H1 (cell line): ENCODE measurements at regions not wholly inside any gene's neighbourhood (a gene's known extent, or its start where the extent isn't known, plus 50 kb on each side); places are given as distances from the start of the nearest gene placed in this dataset.
"Not testable (repeated sequence)": the region's sequence is repeated elsewhere in the genome, so short reads cannot be mapped to it uniquely, and the experiment has no call there.

Experiments used
- CTCF ChIA-PET: fragments of 300-600 bp; sonication (Branson Sonifier 250); formaldehyde crosslinking; loops from one replicate; lab custom pipeline; 2021; ENCODE audit not compliant: partially characterized antibody; lab: Charles Lee
- POLR2A ChIA-PET: fragments of 300-600 bp; sonication (Branson Sonifier 250); formaldehyde crosslinking; loops from one replicate; lab custom pipeline; 2021; ENCODE audit warnings: inconsistent platforms; ENCODE audit not compliant: partially characterized antibody; lab: Charles Lee
- DNase-seq, 2 experiments: peaks; one replicate each; pipeline versions ENCODE4 v3.0.0 to v3.0.0-alpha.2; 2010 to 2022; ENCODE audit warnings: low spot score in 2 of 2, low read depth in 1 of 2, mixed read lengths in 1 of 2
- FAIRE-seq: peaks from 2 replicates; lab custom pipeline; 2011; peaks lifted over from hg19 to GRCh38; lab: Jason Lieb, UNC
- H2AFZ ChIP-seq: 2 replicates; pipeline ENCODE4 v1.8.1; 2012; ENCODE audit warnings: low read length, inconsistent platforms
- H2AK5ac ChIP-seq: 2 replicates; pipeline ENCODE4 v1.6.1; 2013; ENCODE audit warnings: low read depth, low read length
- H2BK120ac ChIP-seq: replicated peaks from 2 replicates; pipeline ENCODE3; 2013; ENCODE audit warnings: low read depth, low read length, inconsistent platforms
- H2BK12ac ChIP-seq: 2 replicates; pipeline ENCODE4 v1.6.1; 2013; ENCODE audit warnings: low read depth, low read length
- H2BK15ac ChIP-seq: 2 replicates; pipeline ENCODE4 v1.6.1; 2013; ENCODE audit warnings: low read length
- H2BK20ac ChIP-seq: 2 replicates; pipeline ENCODE4 v1.6.1; 2013; ENCODE audit warnings: low read length
- H2BK5ac ChIP-seq: 2 replicates; pipeline ENCODE4 v1.6.1; 2013; ENCODE audit warnings: low read depth, low read length
- H3K14ac ChIP-seq: 2 replicates; pipeline ENCODE4 v1.6.1; 2013; ENCODE audit warnings: inconsistent platforms; ENCODE audit not compliant: insufficient read length
- H3K18ac ChIP-seq: 2 replicates; pipeline ENCODE4 v1.6.1; 2013; ENCODE audit warnings: low read length; ENCODE audit errors: extremely low read depth
- H3K23ac ChIP-seq: 2 replicates; pipeline ENCODE4 v1.6.1; 2013; ENCODE audit warnings: inconsistent platforms; ENCODE audit not compliant: insufficient read length
- H3K23me2 ChIP-seq: 2 replicates; pipeline ENCODE4 v1.6.1; 2013; ENCODE audit warnings: low read depth, low read length
- H3K27ac ChIP-seq: 2 replicates; pipeline ENCODE4 v1.6.1; 2011; ENCODE audit warnings: low read depth, low read length, inconsistent platforms
- H3K27me3 ChIP-seq, 4 experiments: replicated peaks in 1 of 4; 1 replicate in 1 of 4; 2 replicates in 3 of 4; pipeline versions ENCODE4 v1.6.1 to v1.8.1; 2011 to 2013; ENCODE audit warnings: low read length in 3 of 4, mild to moderate bottlenecking in 3 of 4, inconsistent platforms in 2 of 4, mixed read lengths in 2 of 4, moderate library complexity in 1 of 4; ENCODE audit not compliant: control insufficient read depth in 3 of 4, insufficient read depth in 3 of 4; ENCODE audit errors: extremely low read depth in 1 of 4
- H3K36me3 ChIP-seq, 4 experiments: 2 replicates each; pipeline versions ENCODE4 v1.6.1 to v1.8.1; 2011 to 2013; ENCODE audit warnings: mild to moderate bottlenecking in 4 of 4, low read length in 3 of 4, moderate library complexity in 2 of 4, control low read depth in 1 of 4, inconsistent platforms in 1 of 4; ENCODE audit not compliant: insufficient read depth in 4 of 4, control insufficient read depth in 2 of 4
- H3K4ac ChIP-seq: replicated peaks from 2 replicates; pipeline ENCODE3; 2013; ENCODE audit warnings: low read length, low read depth, mixed read lengths, inconsistent platforms; ENCODE audit not compliant: insufficient read length
- H3K4me1 ChIP-seq, 4 experiments: replicated peaks in 1 of 4; 1 replicate in 1 of 4; 2 replicates in 3 of 4; pipeline versions ENCODE4 v1.6.1 to v1.8.1; 2011 to 2013; ENCODE audit warnings: low read length in 3 of 4, inconsistent platforms in 2 of 4, mixed read lengths in 1 of 4; ENCODE audit not compliant: insufficient read depth in 4 of 4, control insufficient read depth in 3 of 4
- H3K4me2 ChIP-seq, 2 experiments: 2 replicates each; pipeline versions ENCODE4 v1.6.1 to v1.8.1; 2011 to 2013; ENCODE audit warnings: low read depth in 2 of 2, low read length in 2 of 2, control low read depth in 1 of 2, inconsistent platforms in 1 of 2, mild to moderate bottlenecking in 1 of 2; ENCODE audit not compliant: insufficient read depth in 1 of 2
- H3K4me3 ChIP-seq, 4 experiments: fragments of 200-600, 300-600 bp in 1 of 4; sonication (generic), shearing (Covaris generic), sonication (Bioruptor Twin) in 1 of 4; 2 replicates each; pipeline versions ENCODE4 v1.5.1 to v1.8.1; 2011 to 2016; ENCODE audit warnings: low read length in 4 of 4, low read depth in 3 of 4, control low read depth in 2 of 4, inconsistent platforms in 2 of 4, mild to moderate bottlenecking in 2 of 4, mixed read lengths in 1 of 4, moderate library complexity in 1 of 4; ENCODE audit not compliant: insufficient read depth in 2 of 4; ENCODE audit errors: extremely low read depth in 1 of 4
- H3K56ac ChIP-seq: replicated peaks from 2 replicates; pipeline ENCODE3; 2013; ENCODE audit warnings: low read depth, mild to moderate bottlenecking, mixed read lengths, low read length, inconsistent platforms; ENCODE audit not compliant: insufficient read length
- H3K79me1 ChIP-seq: 2 replicates; pipeline ENCODE4 v1.6.1; 2013; ENCODE audit warnings: low read depth, low read length, control low read depth
- H3K79me2 ChIP-seq, 2 experiments: 2 replicates each; pipeline versions ENCODE4 v1.6.1 to v1.8.1; 2012 to 2013; ENCODE audit warnings: low read length in 2 of 2, mild to moderate bottlenecking in 2 of 2, inconsistent platforms in 1 of 2; ENCODE audit not compliant: insufficient read depth in 2 of 2, control insufficient read depth in 1 of 2
- H3K9ac ChIP-seq, 4 experiments: replicated peaks in 1 of 4; 1 replicate in 1 of 4; 2 replicates in 3 of 4; pipeline versions ENCODE4 v1.6.1 to v1.8.1; 2011 to 2013; ENCODE audit warnings: low read depth in 3 of 4, low read length in 3 of 4, control low read depth in 2 of 4, mild to moderate bottlenecking in 2 of 4, moderate library complexity in 2 of 4, inconsistent platforms in 1 of 4; ENCODE audit errors: extremely low read depth in 1 of 4
- H3K9me3 ChIP-seq, 2 experiments: 2 replicates each; pipeline versions ENCODE4 v1.6.1 to v1.8.1; 2012 to 2013; ENCODE audit warnings: mild to moderate bottlenecking in 2 of 2, moderate library complexity in 2 of 2, control low read depth in 1 of 2, inconsistent platforms in 1 of 2, low read depth in 1 of 2, low read length in 1 of 2, mixed read lengths in 1 of 2; ENCODE audit not compliant: insufficient read depth in 2 of 2
- H4K20me1 ChIP-seq, 2 experiments: replicated peaks in 1 of 2; 2 replicates each; pipeline versions ENCODE3 to v1.8.1; 2011 to 2013; ENCODE audit warnings: inconsistent platforms in 2 of 2, low read length in 2 of 2, mild to moderate bottlenecking in 1 of 2; ENCODE audit not compliant: insufficient read depth in 2 of 2, control insufficient read depth in 1 of 2
- H4K5ac ChIP-seq: 2 replicates; pipeline ENCODE4 v1.6.1; 2013; ENCODE audit warnings: low read length, low read depth, mixed read lengths, inconsistent platforms; ENCODE audit not compliant: insufficient read length
- H4K8ac ChIP-seq: 2 replicates; pipeline ENCODE4 v1.8.0; 2013; ENCODE audit warnings: mild to moderate bottlenecking, moderate library complexity, low read length, inconsistent platforms; ENCODE audit not compliant: insufficient read depth; ENCODE audit errors: extremely low read depth
- H4K91ac ChIP-seq: replicated peaks from 2 replicates; pipeline ENCODE3; 2013; ENCODE audit warnings: low read length, mixed read lengths, inconsistent platforms; ENCODE audit not compliant: insufficient read length
- CHD1 ChIP-seq: IDR thresholded peaks from 2 replicates; pipeline ENCODE4 v1.6.1; 2012; ENCODE audit warnings: low read depth, low read length, improper control_type of control experiment
- POLR2A ChIP-seq, 2 experiments: IDR thresholded peaks; 1 replicate in 1 of 2; 2 replicates in 1 of 2; pipeline ENCODE4 v1.6.1; 2011; ENCODE audit warnings: low read depth in 2 of 2, low read length in 2 of 2, mild to moderate bottlenecking in 2 of 2; ENCODE audit errors: control extremely low read depth in 1 of 2
- WGBS, 2 experiments: shearing (Covaris generic) in 1 of 2; methylation state at CpG; one replicate each; pipeline versions ENCODE4 v1.1.6 to v1.1.7; 2013 to 2015; ENCODE audit warnings: low lambda C conversion rate in 2 of 2, mixed read lengths in 2 of 2, inconsistent platforms in 1 of 2, low coverage in 1 of 2, missing lambda C conversion rate in 1 of 2; ENCODE audit not compliant: insufficient replicate concordance in 2 of 2, insufficient coverage in 1 of 2, insufficient read length in 1 of 2; ENCODE audit errors: extremely low coverage in 1 of 2, missing lambda C conversion rate in 1 of 2; 5-methylcytosine and 5-hydroxymethylcytosine counted together
- TF ChIP-seq, protein P1 (sequence below): IDR thresholded peaks from 2 replicates; pipeline ENCODE4 v1.6.1; 2012; ENCODE audit warnings: inconsistent platforms

DNA sequence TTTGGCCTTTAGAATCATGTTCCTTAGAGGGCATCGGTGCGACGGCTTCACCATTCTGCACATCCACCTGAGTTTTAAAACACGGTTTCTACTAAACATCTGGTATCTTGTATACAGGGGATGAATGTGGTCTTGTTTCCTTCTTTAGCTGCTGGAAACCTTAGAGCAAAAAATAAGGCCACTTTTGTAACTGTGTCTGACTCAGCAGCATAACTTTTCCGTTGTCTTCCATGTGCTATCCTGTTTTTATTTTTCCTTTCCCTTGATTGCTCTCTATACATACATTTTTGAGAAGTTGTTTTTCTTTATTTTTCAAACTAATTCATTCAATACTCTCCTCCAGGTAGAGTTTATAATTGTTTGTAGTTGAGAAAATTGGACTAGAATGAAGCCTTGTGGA is 108.8 kb upstream of the PCED1B start (continued):
- TF ChIP-seq CHD1 (no peak), POLR2A (IDR thresholded peaks at IDR 0.05; ENCODE audit: control extremely low read depth in 1 of 2, low read depth in 2 of 2, low read length in 2 of 2) (no peak)
- TF ChIP-seq, protein P1, sequence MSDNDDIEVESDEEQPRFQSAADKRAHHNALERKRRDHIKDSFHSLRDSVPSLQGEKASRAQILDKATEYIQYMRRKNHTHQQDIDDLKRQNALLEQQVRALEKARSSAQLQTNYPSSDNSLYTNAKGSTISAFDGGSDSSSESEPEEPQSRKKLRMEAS, result no peak

DNA sequence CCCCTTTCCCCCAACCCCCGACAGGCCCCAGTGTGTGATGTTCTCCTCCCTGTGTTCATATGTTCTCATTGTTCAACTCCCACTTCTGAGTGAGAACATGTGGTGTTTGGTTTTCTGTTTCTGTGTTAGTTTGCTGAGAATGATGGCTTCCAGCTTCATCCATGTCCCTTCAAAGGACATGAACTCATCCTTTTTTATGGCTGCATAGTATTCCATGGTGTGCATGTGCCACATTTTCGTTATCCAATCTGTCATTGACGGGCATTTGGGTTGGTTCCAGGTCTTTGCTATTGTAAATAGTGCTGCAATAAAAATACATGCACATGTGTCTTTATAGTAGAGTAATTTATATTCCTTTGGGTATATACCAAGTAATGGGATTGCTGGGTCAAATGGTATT is 105.5 kb upstream of the PCED1B start:
- WGBS, 2 experiments, result 86% methylated on average over 2 of the region's 3 CpGs; no CpG with 5 or more reads in 1 of the 2 experiments
- not testable (repeated sequence) for H3K4me2 ChIP-seq

More for the DNA sequence above, 105.5 kb upstream of the PCED1B start:
- H3K79me1 ChIP-seq, H3K56ac ChIP-seq, H4K8ac ChIP-seq, H4K5ac ChIP-seq, FAIRE-seq, H3K36me3 ChIP-seq, H2AFZ ChIP-seq, H3K27ac ChIP-seq, H3K14ac ChIP-seq, H3K27me3 ChIP-seq, H2BK15ac ChIP-seq, H3K9ac ChIP-seq, H3K4me3 ChIP-seq, H2BK5ac ChIP-seq, POLR2A ChIA-PET, H3K9me3 ChIP-seq, H3K79me2 ChIP-seq, H2BK12ac ChIP-seq, H2BK20ac ChIP-seq, H2AK5ac ChIP-seq, H3K4me1 ChIP-seq, H3K23me2 ChIP-seq, H4K91ac ChIP-seq, H3K18ac ChIP-seq, H2BK120ac ChIP-seq, H3K23ac ChIP-seq, H3K4ac ChIP-seq, H4K20me1 ChIP-seq, DNase-seq: not testable (repeated sequence)
- CTCF ChIA-PET, result interaction anchor here (0.6 to 1.3 kb wide), 3 partner anchors 8 to 12 kb away, joined by 3 read pairs; no protein-coding TSS in a partner anchor
